HG02623 (cell line): ENCODE measurements at regions not wholly inside any gene's neighbourhood (a gene's known extent, or its start where the extent isn't known, plus 50 kb on each side); places are given as distances from the start of the nearest gene placed in this dataset.

Experiments used
- ATAC-seq: cut with Tn5 transposase; IDR thresholded peaks from one replicate; pipeline ENCODE4 v1.9.1; 2021; ENCODE audit warnings: moderate library complexity; ENCODE audit not compliant: unreplicated experiment

DNA sequence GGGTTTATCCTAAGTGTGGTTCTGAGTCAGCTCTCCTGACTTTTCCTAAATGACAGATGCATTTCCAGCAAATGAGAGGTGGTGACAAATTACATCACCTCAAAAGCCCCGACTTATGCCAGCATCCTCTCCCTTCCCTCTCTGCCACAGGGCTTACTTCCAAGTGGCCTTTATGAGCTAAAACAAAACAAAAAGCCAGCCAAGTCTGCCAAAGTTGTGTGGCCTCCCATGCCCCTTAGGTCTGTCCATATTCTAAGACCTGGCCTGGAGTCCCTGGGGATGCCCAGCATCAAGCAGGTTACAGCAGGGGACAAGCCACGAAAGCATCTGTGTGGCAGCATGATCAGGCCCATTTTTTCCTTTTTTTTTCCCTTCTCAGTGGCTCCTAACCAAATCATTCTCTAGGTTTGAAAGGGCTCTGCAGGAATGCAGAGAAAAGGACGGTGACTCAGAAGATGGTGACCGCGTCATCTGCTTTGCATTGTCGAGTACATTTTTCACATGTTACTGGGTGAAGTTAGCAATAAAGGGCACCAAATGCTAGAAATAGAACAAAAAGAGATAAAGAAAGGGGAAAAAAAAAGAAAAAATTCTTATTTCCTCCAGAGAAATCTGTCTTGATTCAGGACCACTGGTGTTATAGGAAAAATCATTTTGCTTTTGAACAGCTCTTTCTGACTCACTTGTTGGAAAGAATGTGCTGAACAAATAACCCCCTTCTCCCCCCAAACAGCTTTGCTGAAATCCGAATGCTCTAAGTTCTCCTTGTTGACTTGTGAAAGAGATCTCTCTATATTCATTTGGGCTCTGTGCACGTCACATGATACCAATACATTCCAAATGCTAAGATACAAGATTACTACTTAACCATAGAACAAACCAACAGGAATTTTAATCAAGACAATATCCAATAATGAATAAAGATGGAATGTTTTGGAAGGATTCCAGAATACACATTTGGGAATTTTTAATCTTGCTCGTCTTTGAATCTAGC lies 178.7 kb downstream of the EN1 start:
- ATAC-seq = no peak

DNA sequence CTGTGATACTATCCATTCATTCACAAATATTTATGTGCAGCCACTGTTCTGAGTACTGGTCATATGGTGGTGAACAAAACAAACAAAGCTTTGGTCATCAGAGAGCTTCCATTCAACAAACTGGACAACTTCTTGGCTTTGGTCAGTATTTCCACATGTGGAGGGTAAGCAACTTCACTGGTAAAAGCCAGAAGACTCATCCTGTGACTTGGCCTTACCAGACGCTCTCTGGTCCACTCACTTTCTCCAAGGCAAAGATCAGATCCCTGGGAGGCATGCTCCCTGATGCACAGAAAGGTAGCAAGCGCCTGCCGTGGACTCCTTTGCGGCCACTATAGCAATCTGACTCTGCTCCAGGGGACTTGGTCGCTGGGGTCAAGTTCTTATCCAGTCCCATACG lies 179.5 kb downstream of the EN1 start:
- no peak for ATAC-seq

DNA sequence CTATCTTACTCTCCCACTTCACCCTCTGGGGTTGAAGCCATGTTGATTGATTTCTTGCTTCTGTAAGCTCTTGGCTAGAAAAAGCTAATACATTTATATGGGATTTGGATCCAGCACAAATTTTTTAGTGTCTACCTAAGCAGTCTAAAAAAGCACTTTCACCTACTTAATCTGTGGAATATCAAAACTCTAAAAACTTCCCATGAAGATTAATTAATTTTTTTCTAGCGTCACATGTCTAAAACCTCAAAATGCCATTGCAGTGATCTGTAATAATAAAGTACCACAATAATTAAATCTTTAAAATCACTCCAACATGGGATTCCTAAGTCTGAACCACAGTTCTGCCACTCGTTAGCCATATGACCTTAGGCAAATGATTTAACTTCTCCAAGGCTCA lies 180.1 kb downstream of the EN1 start:
- no peak for ATAC-seq

DNA sequence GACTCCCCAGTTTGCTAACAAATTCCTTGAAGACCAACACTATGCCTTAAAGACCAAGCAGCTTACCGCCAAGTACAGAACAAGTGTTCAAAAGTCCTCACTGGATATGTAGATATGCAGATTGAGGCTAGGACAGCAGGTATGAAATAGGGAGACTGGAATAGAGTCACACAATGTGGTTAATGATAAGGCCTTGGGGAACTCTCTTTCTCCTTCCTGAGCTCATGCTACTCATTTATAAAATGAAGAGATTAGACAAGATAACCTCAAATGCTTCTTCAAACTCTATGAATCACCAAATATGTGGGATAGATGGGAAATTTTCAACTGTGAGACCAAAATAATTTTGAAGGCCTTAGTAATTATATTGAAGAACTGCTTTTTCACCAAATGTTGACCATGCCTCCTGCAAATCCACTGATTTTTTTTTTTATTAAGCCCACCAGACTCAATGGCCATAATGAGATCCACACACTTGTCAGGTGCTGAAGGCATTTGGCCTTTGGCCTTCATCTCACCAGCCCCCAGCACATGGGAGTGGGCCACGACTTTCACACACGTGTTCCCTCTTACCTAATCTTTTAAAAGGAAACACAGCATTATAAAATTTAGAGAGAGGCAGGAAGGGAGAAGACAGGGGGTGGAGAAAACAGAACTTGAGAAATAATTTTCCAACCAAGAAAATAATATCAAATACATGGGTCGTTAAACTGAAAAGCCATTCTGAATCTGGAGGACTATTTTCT lies 181.5 kb downstream of the EN1 start:
- no peak for ATAC-seq

DNA sequence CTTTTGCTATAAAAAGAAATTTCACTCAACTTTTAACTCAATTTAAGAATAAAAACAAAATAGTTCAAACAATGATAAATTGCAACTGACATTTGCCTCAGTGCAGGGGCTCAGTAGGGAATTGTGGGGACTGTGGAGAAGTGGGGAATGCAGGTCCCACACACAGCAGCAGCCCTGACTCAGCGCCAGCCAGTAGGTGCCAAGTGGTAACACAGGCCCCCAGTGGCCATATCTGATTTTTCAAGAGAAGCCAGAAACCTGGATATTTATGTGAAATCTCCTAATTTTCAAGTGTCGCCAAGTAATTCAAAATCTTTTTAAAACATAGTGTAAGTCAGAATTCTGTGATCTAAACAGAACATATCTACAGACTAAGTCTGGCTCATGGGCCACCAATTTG lies 186.3 kb downstream of the EN1 start:
- ATAC-seq = no peak

DNA sequence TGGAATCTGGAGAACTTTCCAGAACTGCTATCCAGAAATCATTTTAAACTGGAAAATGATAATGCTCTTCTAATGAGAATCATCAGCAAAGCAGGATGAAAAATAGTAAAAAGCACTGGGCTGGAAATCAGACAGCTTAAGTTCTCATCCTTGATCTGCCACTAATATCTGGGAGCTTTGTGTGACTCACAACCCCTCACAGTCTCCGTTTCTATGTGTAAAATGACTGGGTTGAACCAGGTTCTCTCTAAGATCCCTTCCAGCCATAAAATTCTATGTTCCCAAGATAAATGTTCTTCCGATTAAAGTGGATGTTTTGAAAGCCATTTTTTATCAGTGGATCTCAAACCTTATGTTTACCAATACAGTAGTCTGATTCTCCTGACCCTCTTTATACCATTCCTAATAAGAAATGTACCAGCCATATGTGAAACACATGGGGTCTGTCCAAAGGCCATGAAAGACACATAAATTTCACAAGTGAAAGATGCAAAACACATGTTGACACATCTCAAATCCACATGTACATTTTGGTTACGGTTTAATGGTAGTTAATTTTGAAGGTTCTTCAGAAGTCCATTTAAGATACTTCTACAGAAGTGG lies 188.8 kb downstream of the EN1 start:
- no peak for ATAC-seq

DNA sequence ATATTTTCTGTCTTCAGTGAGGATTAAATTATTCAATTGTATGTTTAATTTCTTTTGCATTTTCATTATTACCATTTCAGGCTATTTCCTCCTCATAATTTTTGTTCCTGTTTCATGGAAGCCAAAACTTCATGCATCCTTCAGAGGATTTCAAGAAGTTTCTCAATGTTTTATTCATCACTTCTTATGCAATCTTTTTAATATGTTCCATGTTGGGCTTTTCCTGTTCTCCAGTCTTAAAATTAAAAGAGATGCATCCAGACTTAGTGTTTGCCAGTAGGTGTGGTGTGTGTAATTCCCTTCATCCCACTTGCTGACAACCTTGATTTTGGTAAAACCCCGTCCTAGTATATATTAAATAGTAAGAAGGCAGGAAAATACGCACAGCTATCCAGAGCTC lies 190.0 kb downstream of the EN1 start:
- ATAC-seq = no peak

DNA sequence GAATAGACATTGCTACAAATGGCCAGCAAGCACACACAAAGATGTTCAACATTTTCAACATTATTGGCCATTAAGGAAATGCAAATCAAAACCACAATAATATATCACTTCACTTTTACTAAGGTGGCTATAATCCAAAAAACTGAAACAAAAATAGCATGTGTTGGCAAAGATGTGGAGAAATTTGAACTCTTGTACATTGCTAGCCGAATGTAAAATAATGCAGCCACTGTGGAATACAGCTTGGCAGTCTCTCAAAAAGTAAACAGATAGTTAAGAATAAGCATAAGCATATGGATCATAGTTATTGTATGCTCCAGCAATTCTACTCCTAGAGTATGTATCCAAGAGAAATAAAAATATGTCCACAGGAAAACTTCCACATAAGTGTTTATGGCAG lies 192.5 kb downstream of the EN1 start:
- no peak for ATAC-seq

DNA sequence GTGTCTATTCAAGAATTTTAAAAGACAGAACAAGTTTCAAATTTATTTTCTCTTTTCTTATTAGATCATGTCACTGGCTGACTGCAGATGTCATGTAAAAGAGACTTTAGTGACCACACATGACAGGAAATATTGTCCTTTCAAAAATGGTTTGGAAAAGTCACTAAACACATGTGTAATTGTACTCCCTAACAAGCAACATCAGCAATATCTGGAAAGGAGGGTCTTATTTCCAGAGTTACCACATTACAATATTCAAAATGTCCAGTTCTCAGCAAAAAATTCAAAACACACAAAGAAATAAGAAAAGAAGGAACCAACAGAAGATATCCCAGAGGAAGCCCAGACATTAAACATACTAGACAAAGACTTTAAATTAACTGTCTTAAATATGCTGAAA lies 197.1 kb downstream of the EN1 start:
- no peak for ATAC-seq

DNA sequence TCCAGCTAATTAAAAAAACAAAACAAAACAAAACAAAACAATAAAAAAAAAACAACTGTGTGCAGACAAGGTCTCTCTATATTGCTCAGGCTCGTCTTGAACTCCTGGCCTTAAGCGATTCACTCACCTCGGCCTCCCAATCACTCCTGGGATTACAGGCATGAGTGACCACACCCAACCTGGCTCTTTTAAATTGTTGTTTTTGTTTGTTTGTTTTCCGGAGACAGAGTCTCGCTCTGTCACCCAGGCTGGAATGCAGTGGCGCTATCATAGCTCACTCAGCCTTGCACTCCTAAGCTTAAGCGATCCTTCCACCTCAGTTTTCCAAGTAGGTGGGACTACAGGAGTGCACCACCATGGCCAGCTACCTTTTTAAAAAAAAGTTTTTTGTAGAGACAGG lies 201.6 kb downstream of the EN1 start:
- ATAC-seq = no peak

DNA sequence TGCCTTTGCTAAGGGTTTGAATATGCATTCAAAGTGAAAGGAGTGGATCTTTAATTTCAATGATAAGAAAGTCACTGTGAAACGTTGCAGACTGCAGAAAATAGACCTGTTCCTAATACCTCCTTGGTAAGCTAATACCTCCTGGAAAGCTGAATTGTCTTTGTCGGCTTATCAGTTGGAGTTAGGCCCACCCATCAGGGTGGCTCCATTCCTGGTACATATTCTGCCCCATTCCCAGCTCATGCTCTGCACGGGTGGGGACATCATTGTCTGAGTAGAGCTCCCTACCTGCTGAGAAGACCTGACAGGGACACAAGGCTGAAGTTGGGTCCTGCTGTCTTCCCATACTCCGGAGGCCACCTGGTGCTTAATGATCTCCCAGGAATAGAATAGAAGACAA lies 203.3 kb downstream of the EN1 start:
- ATAC-seq = no peak

DNA sequence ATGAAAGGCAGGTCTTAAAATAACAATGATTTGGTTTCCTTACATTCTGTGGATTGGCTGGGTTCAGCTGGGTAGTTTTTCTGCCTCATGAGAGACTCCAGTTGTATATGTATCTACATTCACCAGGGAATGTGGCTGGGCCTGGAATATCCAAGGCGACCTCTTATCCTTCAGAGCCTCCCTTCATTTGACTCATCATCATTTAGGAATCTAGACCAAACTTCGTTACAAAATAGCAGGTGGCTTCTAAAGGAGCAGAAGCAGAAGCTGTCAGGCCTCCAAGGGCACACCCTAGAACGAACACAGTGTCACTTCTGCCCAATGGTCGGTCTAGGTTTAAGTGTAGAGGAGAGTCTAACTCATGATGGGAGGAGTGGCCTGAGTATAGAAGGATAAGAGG lies 204.2 kb downstream of the EN1 start:
- no peak for ATAC-seq

DNA sequence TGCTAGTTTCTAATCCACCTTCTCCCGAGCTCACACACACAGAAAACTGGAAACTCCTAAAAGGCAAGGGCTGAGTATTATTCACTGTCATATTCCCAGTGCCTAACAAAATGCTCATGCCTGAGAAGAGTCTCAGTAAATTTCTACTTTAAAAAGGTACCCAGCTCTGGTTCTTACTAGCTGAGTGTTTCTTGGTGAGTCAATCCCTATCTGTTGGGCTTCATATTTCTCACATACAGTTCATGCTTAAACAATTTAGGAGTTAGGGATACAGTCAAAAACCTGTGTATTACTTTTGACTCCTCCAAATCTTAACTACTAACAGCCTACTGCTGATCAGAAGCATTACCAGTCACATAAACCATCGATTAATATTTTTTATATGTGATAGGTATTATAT lies 204.9 kb downstream of the EN1 start:
- no peak for ATAC-seq

DNA sequence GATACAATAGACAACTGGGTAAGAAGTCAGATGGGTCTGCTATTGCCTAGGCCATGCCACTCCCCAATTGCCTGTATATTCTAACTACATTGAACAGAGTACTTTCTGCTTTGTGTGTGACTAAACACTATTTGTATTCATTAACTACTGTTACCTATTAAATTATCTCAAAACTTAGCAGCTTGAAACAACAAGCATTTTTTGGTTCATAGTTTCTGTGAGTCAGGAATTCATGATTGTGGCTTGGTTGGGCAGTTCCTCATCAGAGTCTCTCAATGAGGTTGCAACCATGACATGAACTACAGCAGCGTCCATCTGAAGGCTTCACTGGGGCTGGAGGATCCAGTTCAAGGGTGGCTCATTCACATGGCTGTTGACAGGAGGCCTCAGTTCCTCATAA lies 205.7 kb downstream of the EN1 start:
- no peak for ATAC-seq

DNA sequence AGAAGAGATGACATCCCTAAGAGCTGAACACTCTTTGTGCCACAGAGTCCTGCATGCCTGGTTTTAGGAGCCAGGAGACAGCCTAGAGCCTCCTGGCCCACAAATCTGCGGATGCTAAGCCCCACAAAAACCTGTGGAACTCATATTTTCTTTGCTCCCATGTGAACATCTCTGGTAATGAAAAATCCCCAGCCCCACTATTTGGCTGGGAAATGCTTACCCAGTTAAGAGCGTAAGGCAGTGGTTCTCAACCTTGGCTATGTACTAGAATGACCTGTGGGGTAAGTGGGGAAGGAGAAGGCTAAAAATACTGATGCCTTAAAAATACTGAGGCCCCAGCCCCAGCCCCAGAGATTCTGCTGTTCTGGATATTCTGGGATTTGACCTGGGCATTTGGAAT lies 208.1 kb downstream of the EN1 start:
- no peak for ATAC-seq

DNA sequence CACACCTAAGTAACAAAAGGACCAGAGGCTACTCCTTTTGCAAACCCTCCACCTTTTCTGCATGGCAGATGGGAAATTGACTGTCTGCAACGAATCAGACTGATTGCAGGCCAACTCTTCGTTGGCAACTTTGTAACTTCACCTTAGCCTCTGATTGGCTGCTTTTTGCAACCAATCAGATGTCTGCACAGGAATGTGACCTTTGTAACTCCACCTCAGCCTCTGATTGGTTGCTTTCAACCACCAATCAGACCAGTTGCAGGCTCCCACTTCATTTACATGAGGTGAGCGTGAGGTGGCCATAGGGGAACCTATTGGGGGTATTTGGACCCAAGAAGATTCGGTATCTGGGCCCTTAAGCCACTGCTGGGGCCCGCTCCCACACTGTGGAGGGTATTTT lies 209.0 kb downstream of the EN1 start:
- no peak for ATAC-seq

DNA sequence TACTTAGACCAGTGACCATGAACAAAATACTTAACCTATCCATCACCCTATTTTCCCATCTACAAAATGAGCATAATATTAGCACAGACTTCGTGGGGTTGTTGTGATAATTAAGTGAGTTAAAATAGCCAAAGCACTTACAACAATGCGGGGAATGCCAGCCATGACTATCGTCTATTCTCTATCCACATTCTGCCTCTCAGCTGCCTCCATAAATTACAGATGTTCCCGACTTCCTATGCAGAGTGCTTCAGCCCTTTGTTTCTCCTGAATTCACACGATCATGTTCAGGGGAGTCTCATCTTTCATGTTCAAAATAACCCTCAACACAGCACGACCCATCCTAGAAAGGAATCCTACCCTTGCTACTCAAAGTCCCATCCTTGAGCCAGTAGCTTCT lies 211.6 kb downstream of the EN1 start:
- no peak for ATAC-seq

DNA sequence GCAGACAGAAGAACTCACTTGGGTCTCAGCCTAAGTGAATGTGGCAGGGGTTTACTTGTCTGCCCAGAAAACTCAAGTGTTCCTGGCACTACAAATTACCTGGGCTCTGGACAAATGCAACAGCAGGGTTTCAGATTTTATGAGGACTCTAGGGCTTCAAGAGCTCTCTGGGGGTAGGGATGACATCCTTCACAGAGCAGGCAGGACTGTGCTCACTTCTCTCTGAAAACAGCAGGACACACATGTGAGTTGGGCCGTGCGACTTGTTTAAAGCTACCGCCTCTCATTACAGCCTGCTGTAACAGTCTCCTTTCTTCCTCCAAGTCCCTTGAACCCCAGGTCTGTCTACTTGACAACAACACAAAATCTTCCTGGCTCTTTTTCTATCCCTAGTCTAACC lies 212.6 kb downstream of the EN1 start:
- ATAC-seq = no peak

DNA sequence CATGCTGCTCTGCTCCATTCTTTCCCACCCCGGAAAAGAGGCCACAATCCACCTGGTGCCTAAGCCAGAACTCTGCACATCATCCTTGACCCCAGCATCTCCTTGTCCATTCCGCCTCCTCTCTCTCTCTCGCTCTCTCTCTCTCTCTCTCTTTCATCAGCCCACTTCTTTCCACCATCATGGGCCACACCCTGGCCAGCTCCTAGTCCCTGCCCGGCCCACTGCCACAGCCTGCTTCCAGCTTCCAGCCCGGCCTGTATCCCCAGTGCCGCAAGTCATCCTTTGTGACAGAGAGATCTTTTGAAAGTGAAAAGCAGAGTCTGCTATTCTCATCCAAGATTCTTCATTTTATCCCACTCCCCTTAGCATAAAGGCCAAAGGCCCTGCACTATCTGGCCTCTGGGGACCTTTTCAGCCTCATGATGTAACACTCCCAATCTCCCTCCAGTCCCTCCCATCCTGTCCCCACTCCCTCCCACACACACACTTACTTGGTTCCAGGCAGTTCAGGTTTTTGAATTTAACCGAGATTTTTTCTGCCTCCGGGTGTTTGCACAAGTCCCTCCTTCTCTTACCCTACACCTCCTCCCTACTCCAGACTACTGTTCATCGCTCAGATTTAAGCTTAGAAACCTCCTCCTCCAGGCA lies 214.0 kb downstream of the EN1 start:
- no peak for ATAC-seq

DNA sequence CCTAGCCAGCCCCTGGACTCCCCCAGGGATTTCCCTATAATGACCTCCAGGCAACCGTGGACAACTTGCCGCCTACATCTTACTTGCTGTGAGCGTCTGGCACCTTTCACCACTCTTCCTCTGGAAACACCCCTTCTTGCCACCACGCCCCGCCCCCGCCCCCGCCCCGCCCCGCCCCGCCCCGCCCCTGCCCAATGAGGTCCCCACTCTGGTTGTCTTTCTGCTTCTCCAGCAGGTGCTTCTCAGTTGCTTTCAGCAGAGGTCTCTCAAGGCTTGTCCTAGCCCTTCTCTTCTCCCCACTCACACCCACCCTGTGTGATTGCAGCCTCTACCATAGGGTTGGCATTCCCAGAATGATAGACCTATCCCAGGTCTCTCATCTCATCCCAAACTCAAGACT lies 214.5 kb downstream of the EN1 start:
- ATAC-seq = no peak

DNA sequence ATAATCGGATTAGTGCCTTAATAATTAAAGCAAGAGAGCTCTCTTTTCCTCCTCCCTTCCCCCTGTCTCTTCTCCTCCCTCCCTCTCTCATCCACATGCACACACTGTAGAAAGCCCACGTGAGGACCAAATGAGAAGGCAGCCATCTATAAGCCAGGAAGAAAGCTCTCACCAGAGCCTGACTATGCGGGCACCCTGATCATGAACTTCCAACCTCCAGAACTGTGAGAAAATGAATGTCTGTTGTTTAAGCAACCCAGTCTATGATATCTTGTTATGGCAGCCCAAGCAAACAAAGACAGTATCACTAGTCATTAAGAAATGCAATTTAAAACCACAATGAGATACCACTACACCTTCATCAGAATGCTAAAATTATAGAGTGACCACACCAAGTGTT lies 220.3 kb downstream of the EN1 start:
- no peak for ATAC-seq
